ENCODE measurements at regions not wholly inside any gene's neighbourhood (a gene's known extent, or its start where the extent isn't known, plus 50 kb on each side); places are given as distances from the start of the nearest gene placed in this dataset.

DNA sequence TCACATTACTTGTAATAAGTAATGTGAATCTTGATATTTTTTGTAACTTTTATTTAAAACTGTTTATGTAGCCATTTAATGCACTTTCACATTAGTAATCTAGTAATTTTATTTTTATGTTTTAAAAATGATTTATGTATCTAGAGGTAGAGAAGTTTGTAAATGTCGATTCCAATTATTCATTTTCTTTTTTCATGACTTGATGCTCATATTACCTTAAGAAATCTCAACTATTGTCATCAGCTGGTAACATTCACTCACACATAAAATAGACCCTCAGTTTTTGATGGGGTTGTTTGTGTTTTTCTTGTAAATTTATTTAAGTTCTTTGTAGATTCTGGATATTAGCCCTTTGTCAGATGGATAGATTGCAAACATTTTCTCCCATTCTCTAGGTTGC lies 351.7 kb upstream of the CDH7 start:
- TF ChIP-seq, protein P1, sequence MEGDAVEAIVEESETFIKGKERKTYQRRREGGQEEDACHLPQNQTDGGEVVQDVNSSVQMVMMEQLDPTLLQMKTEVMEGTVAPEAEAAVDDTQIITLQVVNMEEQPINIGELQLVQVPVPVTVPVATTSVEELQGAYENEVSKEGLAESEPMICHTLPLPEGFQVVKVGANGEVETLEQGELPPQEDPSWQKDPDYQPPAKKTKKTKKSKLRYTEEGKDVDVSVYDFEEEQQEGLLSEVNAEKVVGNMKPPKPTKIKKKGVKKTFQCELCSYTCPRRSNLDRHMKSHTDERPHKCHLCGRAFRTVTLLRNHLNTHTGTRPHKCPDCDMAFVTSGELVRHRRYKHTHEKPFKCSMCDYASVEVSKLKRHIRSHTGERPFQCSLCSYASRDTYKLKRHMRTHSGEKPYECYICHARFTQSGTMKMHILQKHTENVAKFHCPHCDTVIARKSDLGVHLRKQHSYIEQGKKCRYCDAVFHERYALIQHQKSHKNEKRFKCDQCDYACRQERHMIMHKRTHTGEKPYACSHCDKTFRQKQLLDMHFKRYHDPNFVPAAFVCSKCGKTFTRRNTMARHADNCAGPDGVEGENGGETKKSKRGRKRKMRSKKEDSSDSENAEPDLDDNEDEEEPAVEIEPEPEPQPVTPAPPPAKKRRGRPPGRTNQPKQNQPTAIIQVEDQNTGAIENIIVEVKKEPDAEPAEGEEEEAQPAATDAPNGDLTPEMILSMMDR (IDR thresholded peaks at IDR 0.05), result no peak
- no peak for TF ChIP-seq POLR2A (IDR thresholded peaks at IDR 0.05; ENCODE audit: low read depth)
- no peak for TF ChIP-seq EP300 (IDR thresholded peaks at IDR 0.05)
- TF ChIP-seq POLR2AphosphoS5 (IDR thresholded peaks at IDR 0.05), result no peak

Data from esophagus muscularis mucosa (tissue), 4 donors.